HEK293 (cell line): ENCODE measurements at regions not wholly inside any gene's neighbourhood (a gene's known extent, or its start where the extent isn't known, plus 50 kb on each side); places are given as distances from the start of the nearest gene placed in this dataset.

Source experiments
- CTCF ChIA-PET: fragments of 350-600 bp; formaldehyde crosslinking; extraction: SDS; loops from one replicate; lab custom pipeline; 2021; ENCODE audit warnings: antibody characterized with exemption; lab: Yijun Ruan, JAX
- POLR2A ChIA-PET: fragments of 300-600 bp; formaldehyde crosslinking; extraction: SDS; loops from one replicate; lab custom pipeline; 2020; ENCODE audit warnings: antibody characterized with exemption, inconsistent platforms; lab: Yijun Ruan, JAX
- H3K27ac ChIP-seq: fragments of 200-500 bp; sonication (Bioruptor generic); 2 replicates; pipeline ENCODE4 v1.5.1; 2014; ENCODE audit warnings: low read depth, low read length, control low read depth, inconsistent platforms; ENCODE audit errors: extremely low read depth
- H3K36me3 ChIP-seq, 2 experiments: fragments of 200-500 bp in 1 of 2; sonication (Bioruptor generic) in 1 of 2; 1 replicate in 1 of 2; 2 replicates in 1 of 2; pipeline ENCODE4 v1.5.1; 2014 to 2017; ENCODE audit warnings: inconsistent platforms in 2 of 2, low read length in 2 of 2; ENCODE audit not compliant: control insufficient read depth in 2 of 2, insufficient read depth in 1 of 2
- H3K4me1 ChIP-seq: fragments of 200-500 bp; sonication (Bioruptor generic); 2 replicates; pipeline ENCODE4 v1.5.1; 2014; ENCODE audit warnings: mild to moderate bottlenecking, low read length, inconsistent platforms; ENCODE audit not compliant: control insufficient read depth, insufficient read depth
- H3K4me3 ChIP-seq: 2 replicates; pipeline ENCODE4 v1.5.1; 2011; ENCODE audit warnings: low read depth, mild to moderate bottlenecking, control low read depth, low read length, moderate library complexity
- H3K9me3 ChIP-seq: fragments of 200-500 bp; sonication (Bioruptor generic); 2 replicates; pipeline ENCODE4 v1.5.1; 2014; ENCODE audit warnings: low read depth, low read length, inconsistent platforms; ENCODE audit not compliant: control insufficient read depth, insufficient read depth
- GFI1B ChIP-seq: fragments of 450-650 bp; formaldehyde crosslinking; IDR thresholded peaks from 2 replicates; pipeline ENCODE4 v1.5.1; 2016; ENCODE audit warnings: missing biosample characterization, missing genetic modification characterization
- KLF1 ChIP-seq: fragments of 450-650 bp; formaldehyde crosslinking; IDR thresholded peaks from 2 replicates; pipeline ENCODE4 v1.5.1; 2016; ENCODE audit warnings: missing biosample characterization, missing genetic modification characterization
- KLF10 ChIP-seq: fragments of 450-650 bp; IDR thresholded peaks from 2 replicates; pipeline ENCODE4 v1.5.1; 2018; ENCODE audit warnings: missing biosample characterization, mild to moderate bottlenecking, missing genetic modification characterization
- KLF16 ChIP-seq: fragments of 450-650 bp; formaldehyde crosslinking; IDR thresholded peaks from 2 replicates; pipeline ENCODE4 v1.5.1; 2017; ENCODE audit warnings: missing biosample characterization, missing genetic modification characterization
- REPIN1 ChIP-seq: fragments of 450-650 bp; formaldehyde crosslinking; IDR thresholded peaks from 2 replicates; pipeline ENCODE4 v1.5.1; 2017; ENCODE audit warnings: missing biosample characterization, missing genetic modification characterization, low read depth
- ZNF140 ChIP-seq: fragments of 450-650 bp; formaldehyde crosslinking; IDR thresholded peaks from 2 replicates; pipeline ENCODE4 v1.5.1; 2016; ENCODE audit warnings: missing biosample characterization, missing genetic modification characterization
- ZNF146 ChIP-seq: fragments of 450-650 bp; formaldehyde crosslinking; IDR thresholded peaks from 2 replicates; pipeline ENCODE4 v1.5.1; 2016; ENCODE audit warnings: missing biosample characterization, missing genetic modification characterization
- ZNF221 ChIP-seq: fragments of 450-650 bp; formaldehyde crosslinking; IDR thresholded peaks from 2 replicates; pipeline ENCODE4 v1.5.1; 2017; ENCODE audit warnings: missing biosample characterization, missing genetic modification characterization, borderline replicate concordance
- ZNF335 ChIP-seq: fragments of 450-650 bp; formaldehyde crosslinking; conservative IDR thresholded peaks from 2 replicates; pipeline ENCODE4 v1.5.1; 2016; ENCODE audit warnings: missing biosample characterization, missing genetic modification characterization
- ZNF350 ChIP-seq: fragments of 450-650 bp; formaldehyde crosslinking; IDR thresholded peaks from 2 replicates; pipeline ENCODE4 v1.5.0; 2017; ENCODE audit warnings: missing biosample characterization, mild to moderate bottlenecking, missing genetic modification characterization
- ZNF530 ChIP-seq: fragments of 450-650 bp; formaldehyde crosslinking; IDR thresholded peaks from 2 replicates; pipeline ENCODE4 v1.5.1; 2016; ENCODE audit warnings: low read depth, missing biosample characterization, missing genetic modification characterization
- ZNF585B ChIP-seq: fragments of 450-650 bp; formaldehyde crosslinking; IDR thresholded peaks from 2 replicates; pipeline ENCODE4 v1.5.1; 2016; ENCODE audit warnings: missing biosample characterization, missing genetic modification characterization
- ZNF629 ChIP-seq: fragments of 450-650 bp; formaldehyde crosslinking; IDR thresholded peaks from 2 replicates; pipeline ENCODE4 v1.5.1; 2017; ENCODE audit warnings: missing biosample characterization, missing genetic modification characterization
- ZNF664 ChIP-seq: fragments of 450-650 bp; formaldehyde crosslinking; IDR thresholded peaks from 2 replicates; pipeline ENCODE4 v1.5.1; 2016; ENCODE audit warnings: missing biosample characterization, missing genetic modification characterization
- ZSCAN30 ChIP-seq: fragments of 450-650 bp; IDR thresholded peaks from 2 replicates; pipeline ENCODE4 v1.5.1; 2018; ENCODE audit warnings: missing biosample characterization, mild to moderate bottlenecking, missing genetic modification characterization, moderate library complexity
- TF ChIP-seq, protein P1 (sequence below): IDR thresholded peaks from 2 replicates; pipeline ENCODE4 v1.6.1; 2011; ENCODE audit warnings: mild to moderate bottlenecking, low read depth, low read length, borderline replicate concordance
- TF ChIP-seq, protein P2 (sequence below): fragments of 450-650 bp; formaldehyde crosslinking; IDR thresholded peaks from 2 replicates; pipeline ENCODE4 v1.5.1; 2016; ENCODE audit warnings: missing biosample characterization, missing genetic modification characterization
- TF ChIP-seq, protein P3 (sequence below): fragments of 450-650 bp; formaldehyde crosslinking; IDR thresholded peaks from 2 replicates; pipeline ENCODE4 v1.5.1; 2016; ENCODE audit warnings: missing biosample characterization, missing genetic modification characterization
- TF ChIP-seq, protein P4 (sequence below): fragments of 450-650 bp; formaldehyde crosslinking; IDR thresholded peaks from 2 replicates; pipeline ENCODE4 v1.5.1; 2016; ENCODE audit warnings: missing biosample characterization, missing genetic modification characterization
- TF ChIP-seq, protein P5 (sequence below): fragments of 450-650 bp; formaldehyde crosslinking; IDR thresholded peaks from 2 replicates; pipeline ENCODE4 v1.5.1; 2016; ENCODE audit warnings: missing biosample characterization, missing genetic modification characterization

DNA sequence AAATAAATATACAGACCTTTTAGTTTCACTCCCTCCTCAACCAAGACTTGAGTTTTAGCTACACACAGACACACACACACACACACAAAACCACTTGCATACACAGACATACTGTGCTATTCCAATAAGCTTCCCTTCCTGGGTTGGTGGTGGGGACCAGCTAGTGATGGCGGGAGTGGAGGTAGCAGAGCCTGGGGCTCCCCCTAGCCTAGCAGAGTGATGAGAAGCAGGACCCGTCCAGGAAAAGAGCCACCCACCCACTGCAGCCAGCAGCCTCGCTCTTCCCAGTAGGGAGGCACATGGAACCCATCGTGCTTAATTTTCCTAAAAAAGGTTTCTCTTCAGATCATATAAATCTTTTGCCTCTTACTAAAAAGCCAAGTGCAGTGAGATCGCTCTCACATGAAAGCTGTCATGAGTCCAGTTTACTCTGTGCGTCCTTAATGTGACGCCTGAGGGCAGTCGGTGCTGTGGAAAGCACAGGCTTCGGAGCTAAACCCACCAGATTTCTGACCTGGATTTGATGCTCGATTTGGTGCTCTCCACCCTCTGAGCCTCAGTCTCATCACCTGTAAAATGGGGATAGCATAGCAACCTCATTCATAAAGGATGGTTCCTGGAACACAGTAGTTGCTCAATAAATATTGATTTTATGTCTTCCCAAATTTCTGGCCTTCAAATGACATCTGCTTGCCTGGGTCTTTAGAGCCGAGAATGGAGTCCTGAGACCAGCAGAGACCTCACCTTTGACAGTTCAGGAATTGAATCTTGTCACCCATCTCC, 60.1 kb upstream of the YWHAQ start (continued):
- TF ChIP-seq ZNF664, result peak; percentile 78
- TF ChIP-seq, protein P1, sequence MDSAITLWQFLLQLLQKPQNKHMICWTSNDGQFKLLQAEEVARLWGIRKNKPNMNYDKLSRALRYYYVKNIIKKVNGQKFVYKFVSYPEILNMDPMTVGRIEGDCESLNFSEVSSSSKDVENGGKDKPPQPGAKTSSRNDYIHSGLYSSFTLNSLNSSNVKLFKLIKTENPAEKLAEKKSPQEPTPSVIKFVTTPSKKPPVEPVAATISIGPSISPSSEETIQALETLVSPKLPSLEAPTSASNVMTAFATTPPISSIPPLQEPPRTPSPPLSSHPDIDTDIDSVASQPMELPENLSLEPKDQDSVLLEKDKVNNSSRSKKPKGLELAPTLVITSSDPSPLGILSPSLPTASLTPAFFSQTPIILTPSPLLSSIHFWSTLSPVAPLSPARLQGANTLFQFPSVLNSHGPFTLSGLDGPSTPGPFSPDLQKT, result no peak

DNA sequence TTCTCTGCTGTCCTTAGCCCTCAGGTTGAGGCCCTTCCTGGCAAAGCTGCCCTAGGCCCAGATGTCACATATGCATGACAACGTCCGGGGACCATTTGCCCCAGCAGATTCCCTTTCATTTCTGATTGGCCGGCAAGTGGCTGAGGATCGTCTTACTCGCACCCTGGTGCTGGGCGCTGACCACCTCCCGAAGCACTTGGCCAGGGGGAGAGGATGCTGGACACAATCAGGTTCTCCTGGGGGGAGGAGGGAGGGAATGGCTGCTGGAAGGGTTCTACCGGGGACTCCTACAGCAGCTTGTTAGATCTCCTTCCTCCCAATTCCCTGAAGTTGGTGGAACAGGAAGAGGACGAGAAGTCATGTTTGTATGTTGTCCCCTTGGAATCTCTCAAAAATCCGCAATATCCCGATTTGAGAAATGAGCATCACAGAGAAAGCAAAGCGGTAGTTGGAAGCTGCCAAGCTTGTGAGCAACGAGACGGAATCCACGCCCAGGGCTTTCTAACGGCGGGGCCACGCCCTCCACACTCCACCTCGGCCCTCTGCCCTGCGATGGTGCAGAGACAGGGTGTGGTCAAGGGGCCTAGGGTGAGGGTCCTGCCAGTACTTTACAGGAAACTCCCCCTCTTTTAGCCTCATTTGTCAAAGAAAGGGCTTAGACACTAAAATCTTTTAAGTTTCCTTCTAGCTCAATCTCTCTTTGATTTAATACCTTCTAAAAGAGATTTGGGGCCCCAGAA, 61.8 kb upstream of the YWHAQ start:
- CTCF ChIA-PET, result no interaction called here
- Histone ChIP-seq H3K4me1 (no peaks in the 10 kb centered on the region), H3K27ac (no peak overlapping the region), H3K4me3 (no peak overlapping the region), H3K9me3 (no peaks in the 10 kb centered on the region), H3K36me3 (no peaks in the 10 kb centered on the region)
- TF ChIP-seq, protein P2, sequence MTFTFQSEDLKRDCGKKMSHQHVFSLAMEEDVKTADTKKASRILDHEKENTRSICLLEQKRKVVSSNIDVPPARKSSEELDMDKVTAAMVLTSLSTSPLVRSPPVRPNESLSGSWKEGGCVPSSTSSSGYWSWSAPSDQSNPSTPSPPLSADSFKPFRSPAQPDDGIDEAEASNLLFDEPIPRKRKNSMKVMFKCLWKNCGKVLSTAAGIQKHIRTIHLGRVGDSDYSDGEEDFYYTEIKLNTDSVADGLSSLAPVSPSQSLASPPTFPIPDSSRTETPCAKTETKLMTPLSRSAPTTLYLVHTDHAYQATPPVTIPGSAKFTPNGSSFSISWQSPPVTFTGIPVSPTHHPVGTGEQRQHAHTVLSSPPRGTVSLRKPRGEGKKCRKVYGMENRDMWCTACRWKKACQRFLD (tag by site-specific recombination), result no peak
- TF ChIP-seq KLF16 (no peak), REPIN1 (no peak), ZNF585B (tag by site-specific recombination) (no peak), ZNF335 (tag by site-specific recombination) (0 out of 2 replicates have a peak, but pooled peaks have one; percentile 18), KLF10 (tag by site-specific recombination) (no peak), ZNF350 (tag by site-specific recombination) (no peak), ZNF629 (tag by site-specific recombination) (no peak), KLF1 (peak; percentile 39; the same call in 1 of the 2 replicates), ZNF146 (tag by site-specific recombination) (no peak), ZNF530 (no peak)
- TF ChIP-seq, protein P3, sequence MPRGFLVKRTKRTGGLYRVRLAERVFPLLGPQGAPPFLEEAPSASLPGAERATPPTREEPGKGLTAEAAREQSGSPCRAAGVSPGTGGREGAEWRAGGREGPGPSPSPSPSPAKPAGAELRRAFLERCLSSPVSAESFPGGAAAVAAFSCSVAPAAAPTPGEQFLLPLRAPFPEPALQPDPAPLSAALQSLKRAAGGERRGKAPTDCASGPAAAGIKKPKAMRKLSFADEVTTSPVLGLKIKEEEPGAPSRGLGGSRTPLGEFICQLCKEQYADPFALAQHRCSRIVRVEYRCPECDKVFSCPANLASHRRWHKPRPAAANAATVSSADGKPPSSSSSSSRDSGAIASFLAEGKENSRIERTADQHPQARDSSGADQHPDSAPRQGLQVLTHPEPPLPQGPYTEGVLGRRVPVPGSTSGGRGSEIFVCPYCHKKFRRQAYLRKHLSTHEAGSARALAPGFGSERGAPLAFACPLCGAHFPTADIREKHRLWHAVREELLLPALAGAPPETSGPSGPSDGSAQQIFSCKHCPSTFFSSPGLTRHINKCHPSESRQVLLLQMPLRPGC, result no peak
- TF ChIP-seq, protein P4, sequence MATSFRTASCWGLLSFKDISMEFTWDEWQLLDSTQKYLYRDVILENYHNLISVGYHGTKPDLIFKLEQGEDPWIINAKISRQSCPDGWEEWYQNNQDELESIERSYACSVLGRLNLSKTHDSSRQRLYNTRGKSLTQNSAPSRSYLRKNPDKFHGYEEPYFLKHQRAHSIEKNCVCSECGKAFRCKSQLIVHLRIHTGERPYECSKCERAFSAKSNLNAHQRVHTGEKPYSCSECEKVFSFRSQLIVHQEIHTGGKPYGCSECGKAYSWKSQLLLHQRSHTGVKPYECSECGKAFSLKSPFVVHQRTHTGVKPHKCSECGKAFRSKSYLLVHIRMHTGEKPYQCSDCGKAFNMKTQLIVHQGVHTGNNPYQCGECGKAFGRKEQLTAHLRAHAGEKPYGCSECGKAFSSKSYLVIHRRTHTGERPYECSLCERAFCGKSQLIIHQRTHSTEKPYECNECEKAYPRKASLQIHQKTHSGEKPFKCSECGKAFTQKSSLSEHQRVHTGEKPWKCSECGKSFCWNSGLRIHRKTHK (tag by site-specific recombination), result no peak
- POLR2A ChIA-PET, result interaction anchor here (1.2 to 1.3 kb wide), 2 partner anchors 17 to 62 kb away, joined by 3 read pairs; partner anchors contain the start of gene YWHAQ

DNA sequence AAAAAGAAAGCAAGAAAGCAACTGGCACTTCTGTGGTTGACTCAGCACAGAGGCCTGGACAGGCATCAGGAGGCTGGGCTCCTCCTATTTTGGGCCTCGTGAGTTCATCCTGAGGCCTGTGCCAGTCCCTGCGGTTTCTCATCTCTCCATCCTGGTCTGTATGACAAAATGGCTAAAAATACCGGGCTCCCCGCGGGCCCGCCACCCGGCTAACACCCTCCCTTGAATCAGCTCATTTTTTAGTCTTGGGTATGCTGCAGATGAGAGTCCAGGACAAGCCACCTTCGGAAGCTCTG, 62.3 kb upstream of the YWHAQ start:
- no peak for TF ChIP-seq GFI1B (tag by site-specific recombination)
- TF ChIP-seq, protein P5, sequence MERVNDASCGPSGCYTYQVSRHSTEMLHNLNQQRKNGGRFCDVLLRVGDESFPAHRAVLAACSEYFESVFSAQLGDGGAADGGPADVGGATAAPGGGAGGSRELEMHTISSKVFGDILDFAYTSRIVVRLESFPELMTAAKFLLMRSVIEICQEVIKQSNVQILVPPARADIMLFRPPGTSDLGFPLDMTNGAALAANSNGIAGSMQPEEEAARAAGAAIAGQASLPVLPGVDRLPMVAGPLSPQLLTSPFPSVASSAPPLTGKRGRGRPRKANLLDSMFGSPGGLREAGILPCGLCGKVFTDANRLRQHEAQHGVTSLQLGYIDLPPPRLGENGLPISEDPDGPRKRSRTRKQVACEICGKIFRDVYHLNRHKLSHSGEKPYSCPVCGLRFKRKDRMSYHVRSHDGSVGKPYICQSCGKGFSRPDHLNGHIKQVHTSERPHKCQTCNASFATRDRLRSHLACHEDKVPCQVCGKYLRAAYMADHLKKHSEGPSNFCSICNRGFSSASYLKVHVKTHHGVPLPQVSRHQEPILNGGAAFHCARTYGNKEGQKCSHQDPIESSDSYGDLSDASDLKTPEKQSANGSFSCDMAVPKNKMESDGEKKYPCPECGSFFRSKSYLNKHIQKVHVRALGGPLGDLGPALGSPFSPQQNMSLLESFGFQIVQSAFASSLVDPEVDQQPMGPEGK, result no peak
- no peak for TF ChIP-seq ZNF221 (tag by site-specific recombination)
- TF ChIP-seq ZSCAN30 (tag by site-specific recombination), result no peak
- TF ChIP-seq KLF1, result 0 out of 2 replicates have a peak, but pooled peaks have one; percentile 2
- TF ChIP-seq ZNF140 (tag by site-specific recombination), result no peak
- CTCF ChIA-PET, result no interaction called here
- no peaks in the 10 kb centered on the region for H3K4me1 ChIP-seq
- no peaks in the 10 kb centered on the region for H3K9me3 ChIP-seq
- no peak overlapping the region for H3K27ac ChIP-seq
- POLR2A ChIA-PET, result interaction anchor here (1.2 to 1.3 kb wide), 2 partner anchors 18 to 62 kb away, joined by 3 read pairs; partner anchors contain the start of gene YWHAQ
- no peak overlapping the region for H3K4me3 ChIP-seq
- H3K36me3 ChIP-seq, result no peaks in the 10 kb centered on the region
